ENCODE measurements at regions not wholly inside any gene's neighbourhood (a gene's known extent, or its start where the extent isn't known, plus 50 kb on each side); places are given as distances from the start of the nearest gene placed in this dataset.
"Not testable (repeated sequence)": the region's sequence is repeated elsewhere in the genome, so short reads cannot be mapped to it uniquely, and the experiment has no call there.

DNA sequence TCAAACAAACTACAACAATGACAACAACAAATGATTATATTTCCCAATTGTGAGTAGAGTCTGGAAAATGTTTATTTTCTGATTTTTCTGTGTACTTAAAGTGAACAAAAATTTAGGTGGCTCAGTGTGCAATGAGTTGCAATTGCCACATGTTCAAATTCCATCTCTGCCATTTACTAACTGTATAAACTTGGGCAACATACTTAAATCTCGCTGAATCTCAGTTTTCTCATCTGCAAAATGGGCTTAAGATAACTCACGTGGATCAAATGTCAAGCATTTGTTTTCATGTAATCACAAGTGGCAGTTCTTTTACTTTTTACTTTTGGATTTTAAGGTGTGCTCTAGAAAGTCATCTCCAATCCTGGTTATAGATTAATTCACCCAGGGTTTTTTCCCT lies 416.8 kb upstream of the HNRNPA3 start:
- 89 to 93% methylated on average over 2 of the region's 2 CpGs for WGBS, 2 donors
- intact Hi-C loops (cut with DNase I; ENCODE audit: low total_unique reads) = no loop called here
- TF ChIP-seq, protein P1, sequence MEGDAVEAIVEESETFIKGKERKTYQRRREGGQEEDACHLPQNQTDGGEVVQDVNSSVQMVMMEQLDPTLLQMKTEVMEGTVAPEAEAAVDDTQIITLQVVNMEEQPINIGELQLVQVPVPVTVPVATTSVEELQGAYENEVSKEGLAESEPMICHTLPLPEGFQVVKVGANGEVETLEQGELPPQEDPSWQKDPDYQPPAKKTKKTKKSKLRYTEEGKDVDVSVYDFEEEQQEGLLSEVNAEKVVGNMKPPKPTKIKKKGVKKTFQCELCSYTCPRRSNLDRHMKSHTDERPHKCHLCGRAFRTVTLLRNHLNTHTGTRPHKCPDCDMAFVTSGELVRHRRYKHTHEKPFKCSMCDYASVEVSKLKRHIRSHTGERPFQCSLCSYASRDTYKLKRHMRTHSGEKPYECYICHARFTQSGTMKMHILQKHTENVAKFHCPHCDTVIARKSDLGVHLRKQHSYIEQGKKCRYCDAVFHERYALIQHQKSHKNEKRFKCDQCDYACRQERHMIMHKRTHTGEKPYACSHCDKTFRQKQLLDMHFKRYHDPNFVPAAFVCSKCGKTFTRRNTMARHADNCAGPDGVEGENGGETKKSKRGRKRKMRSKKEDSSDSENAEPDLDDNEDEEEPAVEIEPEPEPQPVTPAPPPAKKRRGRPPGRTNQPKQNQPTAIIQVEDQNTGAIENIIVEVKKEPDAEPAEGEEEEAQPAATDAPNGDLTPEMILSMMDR (IDR thresholded peaks at IDR 0.05) = no peak
- no peak for TF ChIP-seq POLR2A (IDR thresholded peaks at IDR 0.05)

DNA sequence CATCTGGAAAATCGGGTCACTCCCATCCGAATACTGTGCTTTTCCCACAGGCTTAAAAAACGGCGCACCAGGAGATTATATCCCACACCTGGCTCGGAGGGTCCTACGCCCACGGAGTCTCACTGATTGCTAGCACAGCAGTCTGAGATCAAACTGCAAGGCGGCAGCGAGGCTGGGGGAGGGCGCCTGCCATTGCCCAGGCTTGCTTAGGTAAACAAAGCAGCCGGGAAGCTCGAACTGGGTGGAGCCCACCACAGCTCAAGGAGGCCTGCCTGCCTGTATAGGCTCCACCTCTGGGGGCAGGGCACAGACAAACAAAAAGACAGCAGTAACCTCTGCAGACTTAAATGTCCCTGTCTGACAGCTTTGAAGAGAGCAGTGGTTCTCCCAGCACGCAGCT lies 415.9 kb upstream of the HNRNPA3 start:
- H3K36me3 ChIP-seq (ENCODE audit: low read depth, missing control alignments); DNase-seq; H3K4me1 ChIP-seq; H3K4me3 ChIP-seq; H3K27ac ChIP-seq; intact Hi-C loops (cut with DNase I; ENCODE audit: low total_unique reads); H3K9me3 ChIP-seq; H3K27me3 ChIP-seq: not testable (repeated sequence)
- WGBS, 2 donors = 89 to 96% methylated on average over 4 to 12 of the region's 13 CpGs

More for the DNA sequence above, 416.8 kb upstream of the HNRNPA3 start:
- no peak for DNase-seq
- H3K9me3 ChIP-seq = no peaks in the 10 kb centered on the region
- H3K36me3 ChIP-seq (ENCODE audit: low read depth, missing control alignments) = no peaks in the 10 kb centered on the region
- no peaks in the 10 kb centered on the region for H3K27me3 ChIP-seq
- no peak overlapping the region for H3K4me3 ChIP-seq
- H3K4me1 ChIP-seq = no peaks in the 10 kb centered on the region
- H3K27ac ChIP-seq = no peak overlapping the region

DNA sequence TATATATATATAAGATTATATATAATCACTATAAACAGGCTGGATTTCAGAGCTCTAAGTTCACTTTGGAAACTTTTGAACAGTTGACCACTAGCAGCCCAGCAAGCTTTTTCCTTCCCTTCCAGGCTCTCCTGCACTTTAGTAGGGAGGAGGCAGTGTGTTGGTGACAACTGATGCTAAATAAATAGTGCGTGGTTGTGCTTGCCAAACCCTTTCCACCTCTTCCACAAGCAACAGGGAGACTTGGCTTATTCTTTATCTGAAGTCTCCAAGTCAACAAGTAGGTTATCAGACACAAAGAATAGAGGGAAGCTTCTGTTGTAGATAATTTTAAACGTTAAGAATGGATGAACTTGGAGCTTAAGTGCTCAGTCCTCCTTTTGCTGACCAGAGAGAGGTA lies 408.2 kb upstream of the HNRNPA3 start:
- DNase-seq = no peak
- TF ChIP-seq, protein P1 (IDR thresholded peaks at IDR 0.05) = no peak
- TF ChIP-seq POLR2A (IDR thresholded peaks at IDR 0.05) = no peak
- Histone ChIP-seq H3K4me3 (no peak overlapping the region), H3K9me3 (no peaks in the 10 kb centered on the region), H3K27ac (no peak overlapping the region), H3K27me3 (no peaks in the 10 kb centered on the region), H3K36me3 (ENCODE audit: low read depth, missing control alignments) (no peaks in the 10 kb centered on the region), H3K4me1 (no peaks in the 10 kb centered on the region)
- intact Hi-C loops (cut with DNase I; ENCODE audit: low total_unique reads) = no loop called here
- 54 to 56% methylated on average over 2 of the region's 2 CpGs for WGBS, 2 donors

DNA sequence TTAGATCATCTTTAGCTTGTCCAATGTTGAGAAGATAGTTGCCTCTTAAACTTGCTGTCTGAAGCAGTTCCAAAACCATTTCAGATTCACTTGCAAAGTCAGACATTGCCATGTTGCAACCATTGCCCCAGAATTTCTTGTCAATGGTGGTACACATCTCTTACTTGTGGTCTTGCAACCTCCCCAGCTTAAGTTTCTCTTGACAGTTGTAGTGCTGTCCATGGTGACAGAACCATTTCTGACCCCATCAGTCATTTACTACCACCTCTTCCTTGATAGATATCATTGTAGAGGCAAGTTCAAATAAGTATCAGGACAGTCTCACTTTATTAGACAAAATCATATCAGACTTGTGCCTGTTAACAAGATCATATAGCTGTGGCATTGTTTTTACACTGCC lies 407.2 kb upstream of the HNRNPA3 start:
- H3K9me3 ChIP-seq = no peaks in the 10 kb centered on the region
- no peaks in the 10 kb centered on the region for H3K27me3 ChIP-seq
- no peak overlapping the region for H3K27ac ChIP-seq
- no peak overlapping the region for H3K4me3 ChIP-seq
- intact Hi-C loops (cut with DNase I; ENCODE audit: low total_unique reads) = no loop called here
- H3K36me3 ChIP-seq (ENCODE audit: low read depth, missing control alignments) = no peaks in the 10 kb centered on the region
- TF ChIP-seq, protein P1 (IDR thresholded peaks at IDR 0.05) = no peak
- no peak for DNase-seq
- no peaks in the 10 kb centered on the region for H3K4me1 ChIP-seq

DNA sequence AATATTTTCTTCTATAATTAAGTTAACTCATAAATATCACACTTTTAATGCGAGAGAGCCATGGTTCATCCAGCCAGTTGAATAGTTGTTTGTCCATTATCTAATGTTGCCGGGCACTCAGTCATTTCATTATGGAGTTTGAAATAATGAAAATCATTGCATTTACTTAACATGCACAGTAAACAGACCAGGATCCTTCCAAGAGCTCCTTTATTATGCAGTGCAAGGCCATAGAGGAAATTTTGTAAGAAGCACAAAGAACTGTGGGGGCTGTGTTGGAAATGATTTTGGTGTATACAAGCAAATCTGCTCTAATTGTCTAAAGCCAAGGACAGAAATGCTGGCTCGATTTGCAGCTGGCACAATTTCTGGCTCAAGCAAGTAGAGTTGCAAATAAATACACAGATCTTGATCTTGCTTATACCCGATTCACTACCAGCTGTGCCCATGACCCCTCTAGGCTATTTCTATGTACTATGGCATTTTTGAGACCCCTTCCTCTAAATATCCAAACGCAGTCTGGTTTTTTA lies 400.3 kb upstream of the HNRNPA3 start:
- intact Hi-C loops (cut with DNase I; ENCODE audit: low total_unique reads) = no loop called here
- H3K4me3 ChIP-seq = no peak overlapping the region
- H3K36me3 ChIP-seq (ENCODE audit: low read depth, missing control alignments) = no peaks in the 10 kb centered on the region
- no peaks in the 10 kb centered on the region for H3K27me3 ChIP-seq
- peak overlapping the region in 1 of 2 donors; percentile 4 for H3K27ac ChIP-seq
- no peaks in the 10 kb centered on the region for H3K9me3 ChIP-seq
- peak; percentile 46 for DNase-seq
- H3K4me1 ChIP-seq = peaks cover 31% of the 10 kb centered on the region
- no peak for TF ChIP-seq POLR2A (IDR thresholded peaks at IDR 0.05)
- TF ChIP-seq, protein P1 (IDR thresholded peaks at IDR 0.05) = no peak
- 29 to 31% methylated on average over 5 of the region's 5 CpGs for WGBS, 2 donors
